Peyer's patch (tissue), 4 donors: ENCODE measurements at regions not wholly inside any gene's neighbourhood (a gene's known extent, or its start where the extent isn't known, plus 50 kb on each side); places are given as distances from the start of the nearest gene placed in this dataset.

ENCODE experiments used
- DNase-seq, 3 donors: peaks; one replicate each; pipeline ENCODE4 v3.0.0-alpha.2; 2017 to 2019
- H3K27ac ChIP-seq, 4 donors: fragments of 200-600 bp; sonication (generic); one replicate each; pipeline ENCODE4 v1.5.1; 2016 to 2019
- H3K27me3 ChIP-seq, 2 donors: fragments of 200-600 bp; sonication (generic); one replicate each; pipeline ENCODE4 v1.5.1; 2019
- H3K36me3 ChIP-seq, 3 donors: fragments of 200-600 bp; sonication (generic); one replicate each; pipeline ENCODE4 v1.5.1; 2016 to 2019
- H3K4me1 ChIP-seq, 4 donors: fragments of 200-600 bp; sonication (generic); one replicate each; pipeline ENCODE4 v1.5.1; 2016 to 2019
- H3K4me3 ChIP-seq, 4 donors: fragments of 200-600 bp; sonication (generic); 1 replicate in 3 of 4; 2 replicates in 1 of 4; pipeline ENCODE4 v1.5.1; 2016 to 2019; ENCODE audit warnings: mild to moderate bottlenecking in 1 of 4
- H3K9me3 ChIP-seq, 4 donors: fragments of 200-600 bp; sonication (generic); one replicate each; pipeline ENCODE4 v1.5.1; 2016 to 2019; ENCODE audit warnings: mild to moderate bottlenecking in 1 of 4
- CTCF ChIP-seq, 6 experiments: fragments of 450-650 bp in 4 of 6; fragments of 200-600 bp in 2 of 6; sonication (generic) in 1 of 6; IDR thresholded peaks; one replicate each; pipeline ENCODE4 v1.5.1; 2017 to 2019; ENCODE audit warnings: antibody characterized with exemption in 6 of 6, mild to moderate bottlenecking in 3 of 6, moderate library complexity in 1 of 6
- POLR2A ChIP-seq, 2 donors: fragments of 450-650 bp; IDR thresholded peaks; one replicate each; pipeline ENCODE4 v1.5.1; 2017; ENCODE audit warnings: antibody characterized with exemption in 2 of 2, mild to moderate bottlenecking in 2 of 2, moderate library complexity in 2 of 2

GRCh38 chr3:64921281-64922065 is 233.7 kb upstream of the ADAMTS9 start:
- H3K36me3 ChIP-seq, result no peaks in the 10 kb centered on the region
- no peak overlapping the region for H3K27ac ChIP-seq
- no peak for TF ChIP-seq CTCF (IDR thresholded peaks at IDR 0.05)
- TF ChIP-seq POLR2A (IDR thresholded peaks at IDR 0.05), result no peak
- H3K27me3 ChIP-seq, result no peaks in the 10 kb centered on the region
- DNase-seq, result no peak
- H3K9me3 ChIP-seq, result no peaks in the 10 kb centered on the region
- no peak overlapping the region for H3K4me3 ChIP-seq
- no peaks in the 10 kb centered on the region for H3K4me1 ChIP-seq

- TF ChIP-seq POLR2A (IDR thresholded peaks at IDR 0.05), result no peak
- TF ChIP-seq CTCF (IDR thresholded peaks at IDR 0.05), result no peak
- H3K4me3 ChIP-seq, result no peak overlapping the region
- H3K36me3 ChIP-seq, result no peaks in the 10 kb centered on the region
- DNase-seq, result no peak
- no peaks in the 10 kb centered on the region for H3K9me3 ChIP-seq
- H3K27ac ChIP-seq, result no peak overlapping the region
- H3K4me1 ChIP-seq, result no peaks in the 10 kb centered on the region
- H3K27me3 ChIP-seq, result no peaks in the 10 kb centered on the region
These were observed 232.1 kb upstream of the ADAMTS9 start for GRCh38 chr3:64919934-64920333.

GRCh38 chr3:64918989-64919388 is 231.2 kb upstream of the ADAMTS9 start:
- Histone ChIP-seq H3K4me3 (no peak overlapping the region), H3K36me3 (no peaks in the 10 kb centered on the region), H3K27me3 (no peaks in the 10 kb centered on the region), H3K4me1 (no peaks in the 10 kb centered on the region), H3K9me3 (no peaks in the 10 kb centered on the region), H3K27ac (no peak overlapping the region)
- no peak for DNase-seq
- TF ChIP-seq POLR2A (IDR thresholded peaks at IDR 0.05) (no peak), CTCF (IDR thresholded peaks at IDR 0.05) (no peak)

GRCh38 chr3:64917914-64918453 is 230.2 kb upstream of the ADAMTS9 start:
- no peaks in the 10 kb centered on the region for H3K4me1 ChIP-seq
- no peak for DNase-seq
- TF ChIP-seq POLR2A (IDR thresholded peaks at IDR 0.05), result no peak
- TF ChIP-seq CTCF (IDR thresholded peaks at IDR 0.05), result no peak
- no peaks in the 10 kb centered on the region for H3K9me3 ChIP-seq
- no peaks in the 10 kb centered on the region for H3K36me3 ChIP-seq
- H3K27ac ChIP-seq, result no peak overlapping the region
- H3K27me3 ChIP-seq, result no peaks in the 10 kb centered on the region
- no peak overlapping the region for H3K4me3 ChIP-seq

GRCh38 chr3:64916937-64917336 is 229.1 kb upstream of the ADAMTS9 start:
- TF ChIP-seq POLR2A (IDR thresholded peaks at IDR 0.05), result no peak
- no peak for TF ChIP-seq CTCF (IDR thresholded peaks at IDR 0.05)
- Histone ChIP-seq H3K4me1 (no peaks in the 10 kb centered on the region), H3K27ac (no peak overlapping the region), H3K27me3 (no peaks in the 10 kb centered on the region), H3K4me3 (no peak overlapping the region), H3K9me3 (no peaks in the 10 kb centered on the region), H3K36me3 (no peaks in the 10 kb centered on the region)
- DNase-seq, result no peak
